OCI-LY7 (cell line): ENCODE measurements at regions not wholly inside any gene's neighbourhood (a gene's known extent, or its start where the extent isn't known, plus 50 kb on each side); places are given as distances from the start of the nearest gene placed in this dataset.
"Not testable (repeated sequence)": the region's sequence is repeated elsewhere in the genome, so short reads cannot be mapped to it uniquely, and the experiment has no call there.

ENCODE experiments used
- BruUV-seq: library from RNA; stranded (reverse); fragments of 400-500 nt; replicated peaks from 2 replicates; lab custom pipeline; 2021; lab: Mats Ljungman, UMichigan
- CTCF ChIA-PET: fragments of 300-600 bp; sonication (Branson Sonifier 250); formaldehyde crosslinking; loops from one replicate; lab custom pipeline; 2022; ENCODE audit warnings: antibody characterized with exemption; ENCODE audit not compliant: unreplicated experiment; lab: Charles Lee
- POLR2A ChIA-PET: fragments of 300-600 bp; sonication (Branson Sonifier 250); formaldehyde crosslinking; loops from one replicate; lab custom pipeline; 2022; ENCODE audit warnings: antibody characterized with exemption; lab: Charles Lee
- DNase-seq: peaks from one replicate; pipeline ENCODE4 v3.0.0-alpha.2; 2015; ENCODE audit warnings: low spot score
- H2AFZ ChIP-seq: fragments of 200-600 bp; sonication (generic), shearing (Covaris generic); 2 replicates; pipeline ENCODE4 v1.6.1; 2014; ENCODE audit warnings: mild to moderate bottlenecking, antibody characterized with exemption, low read length, moderate library complexity
- H3K27ac ChIP-seq: fragments of 200-600 bp; sonication (generic); 2 replicates; pipeline ENCODE4 v1.5.1; 2014; ENCODE audit warnings: mixed run types, low read depth, mild to moderate bottlenecking, moderate library complexity, low read length, inconsistent platforms; ENCODE audit not compliant: poor library complexity, severe bottlenecking
- H3K36me3 ChIP-seq: fragments of 200-600 bp; sonication (generic); 2 replicates; pipeline ENCODE4 v1.6.1; 2014; ENCODE audit warnings: mild to moderate bottlenecking, antibody characterized with exemption, low read length, moderate library complexity, mixed read lengths; ENCODE audit not compliant: insufficient read depth
- H3K4me1 ChIP-seq: fragments of 200-600 bp; sonication (generic); 2 replicates; pipeline ENCODE4 v1.5.1; 2014; ENCODE audit warnings: mild to moderate bottlenecking, low read length; ENCODE audit not compliant: insufficient read depth, poor library complexity, severe bottlenecking
- H3K4me2 ChIP-seq: fragments of 200-600 bp; sonication (generic); 2 replicates; pipeline ENCODE4 v1.6.1; 2014; ENCODE audit warnings: mild to moderate bottlenecking, low read length
- H3K4me3 ChIP-seq: fragments of 200-600 bp; sonication (generic); 2 replicates; pipeline ENCODE4 v1.5.1; 2014; ENCODE audit warnings: mild to moderate bottlenecking, low read depth, low read length; ENCODE audit not compliant: poor library complexity, severe bottlenecking
- H3K79me2 ChIP-seq: fragments of 200-600 bp; sonication (generic); 2 replicates; pipeline ENCODE4 v1.6.1; 2016; ENCODE audit warnings: low read depth, mild to moderate bottlenecking, low read length, moderate library complexity, mixed read lengths; ENCODE audit not compliant: insufficient read depth
- H3K9me2 ChIP-seq: fragments of 200-600 bp; sonication (generic); 2 replicates; pipeline ENCODE4 v1.6.1; 2016; ENCODE audit warnings: mild to moderate bottlenecking, low read length, mixed read lengths; ENCODE audit not compliant: insufficient read depth
- H3K9me3 ChIP-seq: fragments of 200-600 bp; sonication (generic); 2 replicates; pipeline ENCODE4 v1.6.1; 2014; ENCODE audit warnings: mild to moderate bottlenecking, mixed run types, low read length, mixed read lengths
- H4K20me1 ChIP-seq: fragments of 200-600 bp; sonication (generic); 2 replicates; pipeline ENCODE4 v1.6.1; 2014; ENCODE audit warnings: mild to moderate bottlenecking, antibody characterized with exemption, low read length, moderate library complexity, mixed read lengths; ENCODE audit not compliant: insufficient read depth
- EZH2phosphoT487 ChIP-seq: fragments of 200-600 bp; sonication (generic); IDR thresholded peaks from 2 replicates; pipeline ENCODE4 v1.6.1; 2018; ENCODE audit warnings: low read depth, borderline replicate concordance, mild to moderate bottlenecking, mixed run types, antibody characterized with exemption, low read length, moderate library complexity, mixed read lengths
- intact Hi-C: fragments of 100-400 bp; cut with micrococcal nuclease; formaldehyde crosslinking; loops from one replicate; pipeline ENCODE4 v1.10.0; 2022; ENCODE audit not compliant: unreplicated experiment
- TF ChIP-seq, protein P1 (sequence below): fragments of 200-600 bp; sonication (generic); conservative IDR thresholded peaks from 2 replicates; pipeline ENCODE4 v1.5.1; 2014; ENCODE audit warnings: mild to moderate bottlenecking, antibody characterized with exemption, low read length, moderate library complexity, mixed read lengths

DNA sequence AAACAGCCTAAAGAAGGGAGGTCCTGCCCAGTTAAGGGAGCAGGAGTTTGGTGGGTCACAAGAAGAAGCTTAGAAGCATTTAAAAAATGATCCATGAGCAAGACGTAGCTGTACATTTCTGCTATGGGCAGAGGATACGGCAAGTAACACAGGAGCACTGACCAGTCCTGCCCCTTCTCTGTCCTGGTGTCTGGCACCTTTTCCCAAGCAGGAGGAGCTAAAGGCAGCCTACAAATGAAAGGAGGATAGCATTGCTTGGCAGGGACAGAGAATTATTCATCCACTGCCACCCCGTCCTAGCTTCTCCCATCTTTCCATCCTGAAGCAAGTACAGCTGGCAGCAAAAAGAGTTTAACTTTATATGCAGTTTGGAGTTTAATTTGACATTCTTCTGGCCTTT is 1077.6 kb downstream of the TYW1 start:
- no peak for DNase-seq
- H3K9me2 ChIP-seq = no peaks in the 10 kb centered on the region
- TF ChIP-seq EZH2phosphoT487 = no peak
- TF ChIP-seq, protein P1, sequence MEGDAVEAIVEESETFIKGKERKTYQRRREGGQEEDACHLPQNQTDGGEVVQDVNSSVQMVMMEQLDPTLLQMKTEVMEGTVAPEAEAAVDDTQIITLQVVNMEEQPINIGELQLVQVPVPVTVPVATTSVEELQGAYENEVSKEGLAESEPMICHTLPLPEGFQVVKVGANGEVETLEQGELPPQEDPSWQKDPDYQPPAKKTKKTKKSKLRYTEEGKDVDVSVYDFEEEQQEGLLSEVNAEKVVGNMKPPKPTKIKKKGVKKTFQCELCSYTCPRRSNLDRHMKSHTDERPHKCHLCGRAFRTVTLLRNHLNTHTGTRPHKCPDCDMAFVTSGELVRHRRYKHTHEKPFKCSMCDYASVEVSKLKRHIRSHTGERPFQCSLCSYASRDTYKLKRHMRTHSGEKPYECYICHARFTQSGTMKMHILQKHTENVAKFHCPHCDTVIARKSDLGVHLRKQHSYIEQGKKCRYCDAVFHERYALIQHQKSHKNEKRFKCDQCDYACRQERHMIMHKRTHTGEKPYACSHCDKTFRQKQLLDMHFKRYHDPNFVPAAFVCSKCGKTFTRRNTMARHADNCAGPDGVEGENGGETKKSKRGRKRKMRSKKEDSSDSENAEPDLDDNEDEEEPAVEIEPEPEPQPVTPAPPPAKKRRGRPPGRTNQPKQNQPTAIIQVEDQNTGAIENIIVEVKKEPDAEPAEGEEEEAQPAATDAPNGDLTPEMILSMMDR = no peak
- no peak overlapping the region for H3K4me2 ChIP-seq
- intact Hi-C loops = no loop called here
- no peak overlapping the region for H2AFZ ChIP-seq
- no peak overlapping the region for H3K4me3 ChIP-seq
- no peak overlapping the region for H3K27ac ChIP-seq
- no peaks in the 10 kb centered on the region for H3K4me1 ChIP-seq
- ChIA-PET CTCF (no interaction called here), POLR2A (no interaction called here)
- no peaks in the 10 kb centered on the region for H3K9me3 ChIP-seq
- no peaks in the 10 kb centered on the region for H3K36me3 ChIP-seq
- no peaks in the 10 kb centered on the region for H4K20me1 ChIP-seq
- BruUV-seq = no TSS peak
- H3K79me2 ChIP-seq = no peaks in the 10 kb centered on the region

DNA sequence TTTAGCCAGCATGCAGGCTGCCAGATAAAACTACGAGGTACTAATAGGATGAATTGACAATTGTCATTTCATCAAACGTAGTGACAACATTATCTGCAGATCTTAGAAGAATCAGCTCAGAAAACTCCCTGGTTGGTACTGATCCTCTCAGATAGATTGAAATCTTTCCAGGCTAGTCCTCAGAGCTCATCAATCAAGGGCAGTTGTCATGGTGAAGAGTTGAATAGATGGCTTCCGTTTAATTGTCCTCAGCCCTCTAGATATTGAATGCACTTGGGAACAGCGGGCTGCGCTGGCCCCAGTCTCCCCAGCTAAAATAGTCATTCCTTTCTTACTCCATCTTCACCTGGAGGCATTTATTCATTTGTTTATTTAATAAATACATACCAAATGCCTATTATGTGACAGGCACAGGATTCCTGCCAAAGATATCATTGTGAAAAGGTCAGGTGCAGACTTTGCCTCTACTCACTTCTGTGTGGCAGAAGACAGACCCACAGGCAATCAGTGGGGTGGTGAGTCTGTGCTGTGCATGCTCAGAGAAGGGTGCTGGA is 1081.6 kb downstream of the TYW1 start:
- intact Hi-C loops = no loop called here
- Histone ChIP-seq H3K9me3 (no peaks in the 10 kb centered on the region), H2AFZ (no peak overlapping the region), H3K36me3 (no peaks in the 10 kb centered on the region), H3K27ac (no peak overlapping the region), H3K79me2 (no peaks in the 10 kb centered on the region), H4K20me1 (no peaks in the 10 kb centered on the region), H3K9me2 (no peaks in the 10 kb centered on the region), H3K4me2 (no peak overlapping the region), H3K4me1 (no peaks in the 10 kb centered on the region), H3K4me3 (no peak overlapping the region)
- POLR2A ChIA-PET = no interaction called here
- TF ChIP-seq, protein P1 = no peak
- TF ChIP-seq EZH2phosphoT487 = no peak
- BruUV-seq = no TSS peak
- no peak for DNase-seq
- CTCF ChIA-PET = no interaction called here

DNA sequence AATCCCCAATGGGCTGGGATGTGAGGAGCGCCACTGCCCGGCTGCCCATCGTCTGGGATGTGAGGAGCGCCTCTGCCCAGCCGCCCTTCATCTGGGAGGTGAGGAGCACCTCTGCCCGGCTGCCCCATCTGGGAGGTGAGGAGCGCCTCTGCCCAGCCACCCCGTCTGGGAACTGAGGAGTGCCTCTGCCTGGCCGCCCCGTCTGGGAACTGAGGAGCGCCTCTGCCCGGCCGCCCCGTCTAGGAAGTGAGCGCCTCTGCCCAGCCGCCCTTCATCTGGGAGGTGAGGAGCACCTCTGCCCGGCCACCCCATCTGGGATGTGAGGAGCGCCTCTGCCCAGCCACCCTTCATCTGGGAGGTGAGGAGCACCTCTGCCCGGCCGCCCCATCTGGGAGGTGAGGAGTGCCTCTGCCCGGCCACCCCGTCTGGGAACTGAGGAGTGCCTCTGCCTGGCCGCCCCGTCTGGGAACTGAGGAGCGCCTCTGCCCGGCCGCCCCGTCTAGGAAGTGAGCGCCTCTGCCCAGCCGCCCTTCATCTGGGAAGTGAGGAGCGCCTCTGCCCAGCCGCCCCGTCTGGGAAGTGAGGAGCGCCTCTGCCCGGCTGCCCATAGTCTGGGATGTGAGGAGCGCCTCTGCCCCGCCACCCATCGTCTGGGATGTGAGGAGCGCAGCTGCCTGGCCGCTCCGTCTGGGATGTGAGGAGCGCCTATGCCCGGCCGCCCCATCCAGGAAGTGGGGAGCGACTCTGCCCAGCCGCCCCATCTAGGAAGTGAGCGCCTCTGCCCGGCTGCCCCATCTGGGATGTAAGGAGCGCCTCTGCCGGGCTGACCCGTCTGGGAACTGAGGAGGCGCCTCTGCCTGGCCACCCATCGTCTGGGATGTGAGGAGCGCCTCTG is 1085.7 kb downstream of the TYW1 start:
- H3K4me3 ChIP-seq, H2AFZ ChIP-seq, intact Hi-C loops, H3K9me3 ChIP-seq, BruUV-seq, H3K9me2 ChIP-seq, CTCF ChIA-PET, DNase-seq, H4K20me1 ChIP-seq, H3K79me2 ChIP-seq, H3K4me1 ChIP-seq, H3K36me3 ChIP-seq, H3K4me2 ChIP-seq, H3K27ac ChIP-seq: not testable (repeated sequence)
- POLR2A ChIA-PET = interaction anchor here (0.7 kb wide), 1 partner anchor 359 kb away, joined by 3 read pairs; no protein-coding TSS in a partner anchor

DNA sequence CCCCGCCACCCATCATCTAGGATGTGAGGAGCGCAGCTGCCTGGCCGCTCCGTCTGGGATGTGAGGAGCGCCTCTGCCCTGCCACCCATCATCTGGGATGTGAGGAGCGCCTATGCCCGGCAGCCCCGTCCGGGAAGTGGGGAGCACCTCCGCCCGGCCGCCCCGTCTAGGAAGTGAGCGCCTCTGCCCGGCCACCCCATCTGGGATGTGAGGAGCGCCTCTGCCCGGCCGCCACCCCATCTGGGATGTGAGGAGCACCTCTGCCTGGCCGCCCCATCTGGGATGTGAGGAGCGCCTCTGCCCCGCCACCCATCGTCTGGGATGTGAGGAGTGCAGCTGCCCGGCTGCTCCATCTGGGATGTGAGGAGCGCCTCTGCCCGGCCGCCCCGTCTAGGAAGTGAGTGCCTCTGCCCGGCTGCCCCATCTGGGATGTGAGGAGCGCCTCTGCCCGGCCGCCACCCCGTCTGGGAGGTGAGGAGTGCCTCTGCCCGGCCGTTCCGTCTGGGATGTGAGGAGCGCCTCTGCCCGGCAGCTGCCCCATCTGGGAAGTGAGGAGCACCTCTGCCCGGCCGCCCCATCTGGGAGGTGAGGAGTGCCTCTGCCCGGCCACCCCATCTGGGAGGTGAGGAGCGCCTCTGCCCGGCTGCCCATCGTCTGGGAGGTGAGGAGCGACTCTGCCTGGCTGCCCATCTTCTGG is 1086.5 kb downstream of the TYW1 start:
- BruUV-seq, H3K4me2 ChIP-seq, H2AFZ ChIP-seq, H4K20me1 ChIP-seq, H3K9me2 ChIP-seq, intact Hi-C loops, CTCF ChIA-PET, H3K4me1 ChIP-seq, H3K79me2 ChIP-seq, DNase-seq, H3K4me3 ChIP-seq, H3K36me3 ChIP-seq, H3K9me3 ChIP-seq, H3K27ac ChIP-seq: not testable (repeated sequence)
- POLR2A ChIA-PET = interaction anchor here (0.7 kb wide), 1 partner anchor 360 kb away, joined by 3 read pairs; no protein-coding TSS in a partner anchor
